A673 (cell line): ENCODE measurements at regions not wholly inside any gene's neighbourhood (a gene's known extent, or its start where the extent isn't known, plus 50 kb on each side); places are given as distances from the start of the nearest gene placed in this dataset.

Experiments used
- BruUV-seq: library from RNA; stranded (reverse); fragments of 400-500 nt; replicated peaks from 2 replicates; lab custom pipeline; 2021; lab: Mats Ljungman, UMichigan
- CTCF ChIA-PET: fragments of 300-600 bp; sonication (Branson Sonifier 250); formaldehyde crosslinking; loops from one replicate; lab custom pipeline; 2022; ENCODE audit warnings: antibody characterized with exemption; lab: Charles Lee
- POLR2A ChIA-PET: fragments of 300-600 bp; sonication (Branson Sonifier 250); formaldehyde crosslinking; loops from one replicate; lab custom pipeline; 2022; ENCODE audit warnings: antibody characterized with exemption; ENCODE audit not compliant: low non-redundant PET; lab: Charles Lee
- DNase-seq: peaks from one replicate; pipeline ENCODE4 v3.0.0-alpha.2; 2015; ENCODE audit warnings: low spot score
- H3K27ac ChIP-seq: fragments of 200-600 bp; sonication (generic); 2 replicates; pipeline ENCODE4 v1.5.1; 2016; ENCODE audit warnings: mixed run types, low read depth, mild to moderate bottlenecking, mixed read lengths, antibody characterized with exemption, low read length; ENCODE audit not compliant: poor library complexity, severe bottlenecking
- H3K27me3 ChIP-seq: fragments of 200-600 bp; sonication (generic); replicated peaks from 2 replicates; pipeline ENCODE4 v1.6.1; 2017; ENCODE audit warnings: mixed run types, low read depth, mild to moderate bottlenecking, mixed read lengths, antibody characterized with exemption, low read length; ENCODE audit not compliant: insufficient read depth, poor library complexity
- H3K36me3 ChIP-seq: fragments of 200-600 bp; sonication (generic); 2 replicates; pipeline ENCODE4 v1.6.1; 2016; ENCODE audit warnings: mixed run types, mild to moderate bottlenecking, mixed read lengths, antibody characterized with exemption, low read length; ENCODE audit not compliant: insufficient read depth, poor library complexity, severe bottlenecking
- H3K4me1 ChIP-seq: fragments of 200-600 bp; sonication (generic); 2 replicates; pipeline ENCODE4 v1.6.1; 2017; ENCODE audit warnings: mixed run types, mild to moderate bottlenecking, mixed read lengths, antibody characterized with exemption, low read length; ENCODE audit not compliant: insufficient read depth, poor library complexity, severe bottlenecking
- H3K4me3 ChIP-seq: fragments of 200-600 bp; sonication (generic); 2 replicates; pipeline ENCODE4 v1.5.1; 2016; ENCODE audit warnings: low read depth, mixed run types, mild to moderate bottlenecking, mixed read lengths, low read length; ENCODE audit not compliant: poor library complexity, severe bottlenecking
- H3K9me3 ChIP-seq: fragments of 200-600 bp; sonication (generic); 2 replicates; pipeline ENCODE4 v1.6.1; 2016; ENCODE audit warnings: mixed run types, low read depth, mild to moderate bottlenecking, mixed read lengths, antibody characterized with exemption, low read length; ENCODE audit not compliant: poor library complexity, severe bottlenecking
- EZH2 ChIP-seq: fragments of 200-600 bp; sonication (generic); IDR thresholded peaks from 2 replicates; pipeline ENCODE4 v1.6.1; 2017; ENCODE audit warnings: borderline replicate concordance, low read depth, mild to moderate bottlenecking, mixed read lengths, antibody characterized with exemption, low read length; ENCODE audit not compliant: poor library complexity, severe bottlenecking
- intact Hi-C: fragments of 100-400 bp; cut with micrococcal nuclease; formaldehyde crosslinking; loops from one replicate; pipeline ENCODE4 v1.10.0; 2022; ENCODE audit not compliant: unreplicated experiment
- TF ChIP-seq, protein P1 (sequence below): fragments of 300-800, 200-600 bp; sonication (generic); conservative IDR thresholded peaks from 2 replicates; pipeline ENCODE4 v1.5.1; 2017; ENCODE audit warnings: low read depth, mild to moderate bottlenecking, antibody characterized with exemption, low read length, moderate library complexity, mixed read lengths

- Histone ChIP-seq H3K27ac (no peak overlapping the region), H3K4me3 (no peak overlapping the region), H3K36me3 (no peaks in the 10 kb centered on the region), H3K4me1 (no peaks in the 10 kb centered on the region), H3K9me3 (no peaks in the 10 kb centered on the region), H3K27me3 (peaks cover 3% of the 10 kb centered on the region)
- POLR2A ChIA-PET: no interaction called here
- CTCF ChIA-PET: no interaction called here
- no peak for TF ChIP-seq EZH2
- TF ChIP-seq, protein P1, sequence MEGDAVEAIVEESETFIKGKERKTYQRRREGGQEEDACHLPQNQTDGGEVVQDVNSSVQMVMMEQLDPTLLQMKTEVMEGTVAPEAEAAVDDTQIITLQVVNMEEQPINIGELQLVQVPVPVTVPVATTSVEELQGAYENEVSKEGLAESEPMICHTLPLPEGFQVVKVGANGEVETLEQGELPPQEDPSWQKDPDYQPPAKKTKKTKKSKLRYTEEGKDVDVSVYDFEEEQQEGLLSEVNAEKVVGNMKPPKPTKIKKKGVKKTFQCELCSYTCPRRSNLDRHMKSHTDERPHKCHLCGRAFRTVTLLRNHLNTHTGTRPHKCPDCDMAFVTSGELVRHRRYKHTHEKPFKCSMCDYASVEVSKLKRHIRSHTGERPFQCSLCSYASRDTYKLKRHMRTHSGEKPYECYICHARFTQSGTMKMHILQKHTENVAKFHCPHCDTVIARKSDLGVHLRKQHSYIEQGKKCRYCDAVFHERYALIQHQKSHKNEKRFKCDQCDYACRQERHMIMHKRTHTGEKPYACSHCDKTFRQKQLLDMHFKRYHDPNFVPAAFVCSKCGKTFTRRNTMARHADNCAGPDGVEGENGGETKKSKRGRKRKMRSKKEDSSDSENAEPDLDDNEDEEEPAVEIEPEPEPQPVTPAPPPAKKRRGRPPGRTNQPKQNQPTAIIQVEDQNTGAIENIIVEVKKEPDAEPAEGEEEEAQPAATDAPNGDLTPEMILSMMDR: no peak
- no TSS peak for BruUV-seq
- intact Hi-C loops: no loop called here
- DNase-seq: no peak
Observed at GRCh38 chr2:153072813-153073212, 354.4 kb downstream of the ARL6IP6 start.

DNA sequence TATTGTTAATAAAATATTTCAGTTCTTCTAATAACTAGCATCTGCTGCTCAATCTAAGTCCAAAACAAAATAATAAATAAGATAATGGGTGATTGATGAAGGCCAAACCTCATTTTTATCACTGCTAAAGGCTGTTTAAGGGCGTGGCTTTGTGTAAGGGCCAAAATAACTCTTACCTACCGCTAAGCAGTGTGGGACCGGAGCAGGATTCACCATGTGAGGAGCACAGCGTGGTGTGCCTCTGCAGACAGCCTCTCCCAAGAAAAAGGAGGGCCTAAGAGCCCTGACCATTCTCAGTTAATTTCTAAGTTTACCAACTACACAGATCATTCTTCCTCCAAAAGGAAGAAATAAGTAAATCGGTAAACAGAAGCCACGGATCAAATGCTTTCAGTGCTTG is 353.7 kb downstream of the ARL6IP6 start:
- ChIA-PET POLR2A (no interaction called here), CTCF (no interaction called here)
- no peak for DNase-seq
- no peaks in the 10 kb centered on the region for H3K4me1 ChIP-seq
- no peaks in the 10 kb centered on the region for H3K9me3 ChIP-seq
- intact Hi-C loops: no loop called here
- TF ChIP-seq EZH2: no peak
- TF ChIP-seq, protein P1: no peak
- H3K27ac ChIP-seq: no peak overlapping the region
- H3K36me3 ChIP-seq: no peaks in the 10 kb centered on the region
- H3K4me3 ChIP-seq: no peak overlapping the region
- no TSS peak for BruUV-seq
- peaks cover 3% of the 10 kb centered on the region for H3K27me3 ChIP-seq

- Histone ChIP-seq H3K9me3 (no peaks in the 10 kb centered on the region), H3K4me3 (no peak overlapping the region), H3K36me3 (no peaks in the 10 kb centered on the region), H3K27me3 (peaks cover 3% of the 10 kb centered on the region), H3K27ac (no peak overlapping the region), H3K4me1 (no peaks in the 10 kb centered on the region)
- ChIA-PET POLR2A (no interaction called here), CTCF (no interaction called here)
- no peak for TF ChIP-seq EZH2
- TF ChIP-seq, protein P1: no peak
- BruUV-seq: no TSS peak
- intact Hi-C loops: no loop called here
- no peak for DNase-seq
Observed at GRCh38 chr2:153071090-153071489, 352.7 kb downstream of the ARL6IP6 start.
